C4-2B (cell line): ENCODE measurements at regions not wholly inside any gene's neighbourhood (a gene's known extent, or its start where the extent isn't known, plus 50 kb on each side); places are given as distances from the start of the nearest gene placed in this dataset.

Source experiments
- CTCF ChIP-seq: fragments of 450-650 bp; conservative IDR thresholded peaks from 2 replicates; pipeline ENCODE4 v1.5.1; 2017; ENCODE audit warnings: mild to moderate bottlenecking
- ZFX ChIP-seq: fragments of 450-650 bp; IDR thresholded peaks from 2 replicates; pipeline ENCODE4 v1.6.1; 2017

DNA sequence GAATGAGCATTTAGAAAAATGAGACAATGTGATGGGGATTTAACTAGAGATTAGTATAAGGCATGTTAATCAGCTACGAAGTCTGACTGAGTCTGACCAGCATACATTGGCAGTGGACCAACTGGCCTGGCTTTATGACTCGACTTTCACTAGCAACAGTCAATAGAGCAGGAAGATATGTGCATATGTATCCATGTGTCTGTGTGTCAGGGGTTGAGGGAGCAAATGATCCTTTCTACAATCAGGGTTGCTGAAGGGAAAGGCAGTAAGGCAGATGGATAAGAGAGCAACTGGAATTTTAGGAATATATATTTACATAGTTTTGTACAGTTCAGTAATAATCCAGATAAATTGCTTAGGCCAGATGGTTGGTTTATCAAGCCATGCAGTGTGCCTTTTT lies 645.6 kb downstream of the PLA2G4A start:
- TF ChIP-seq CTCF (no peak), ZFX (no peak)
